K562 (cell line): ENCODE measurements at regions not wholly inside any gene's neighbourhood (a gene's known extent, or its start where the extent isn't known, plus 50 kb on each side); places are given as distances from the start of the nearest gene placed in this dataset.

Source experiments
- CBX3 ChIP-seq, 2 experiments: IDR thresholded peaks; 1 replicate in 1 of 2; 2 replicates in 1 of 2; pipeline ENCODE4 v1.6.1; 2012; ENCODE audit warnings: inconsistent platforms in 2 of 2, low read length in 2 of 2, borderline replicate concordance in 1 of 2, control low read depth in 1 of 2
- CREM ChIP-seq: IDR thresholded peaks from 2 replicates; pipeline ENCODE4 v1.6.1; 2014; ENCODE audit warnings: antibody characterized with exemption, low read depth
- DEAF1 ChIP-seq: fragments of 450-650 bp; formaldehyde crosslinking; IDR thresholded peaks from 2 replicates; pipeline ENCODE4 v1.4.0; 2020; ENCODE audit warnings: mild to moderate bottlenecking, moderate library complexity
- E2F4 ChIP-seq: sonication (generic); formaldehyde crosslinking; IDR thresholded peaks from 2 replicates; pipeline ENCODE4 v1.8.0; 2022; ENCODE audit warnings: mild to moderate bottlenecking, low read depth, missing genetic modification reagents
- ERF ChIP-seq: fragments of 450-650 bp; formaldehyde crosslinking; IDR thresholded peaks from 2 replicates; pipeline ENCODE4 v1.4.0; 2020; ENCODE audit warnings: mild to moderate bottlenecking, mixed read lengths
- HDAC3 ChIP-seq: fragments of 450-650 bp; IDR thresholded peaks from 2 replicates; pipeline ENCODE4 v1.6.1; 2018; ENCODE audit warnings: borderline replicate concordance, mild to moderate bottlenecking, moderate library complexity; ENCODE audit not compliant: partially characterized antibody
- MCM7 ChIP-seq, 2 experiments: fragments of 450-650 bp; IDR thresholded peaks; 2 replicates each; pipeline ENCODE4 v1.6.1; 2016 to 2018
- SPI1 ChIP-seq: IDR thresholded peaks from 2 replicates; pipeline ENCODE4 v1.6.1; 2011; ENCODE audit warnings: low read depth, low read length, control low read depth, borderline replicate concordance
- TCF3 ChIP-seq: sonication (generic); formaldehyde crosslinking; IDR thresholded peaks from 2 replicates; pipeline ENCODE4 v1.4.0; 2020; ENCODE audit warnings: mild to moderate bottlenecking, missing genetic modification reagents
- TCFL5 ChIP-seq: fragments of 250-450 bp; sonication (Bioruptor Pico); conservative IDR thresholded peaks from 2 replicates; pipeline ENCODE4 v1.6.1; 2021; ENCODE audit warnings: mild to moderate bottlenecking, moderate library complexity, matching md5 sums
- XRCC4 ChIP-seq: IDR thresholded peaks from one replicate; pipeline ENCODE4 v1.6.1; 2011; ENCODE audit not compliant: insufficient read depth, insufficient read length; ENCODE audit errors: extremely low read depth
- ZBTB1 ChIP-seq: sonication (generic); formaldehyde crosslinking; IDR thresholded peaks from 2 replicates; pipeline ENCODE4 v1.8.1; 2023; ENCODE audit warnings: missing genetic modification reagents, low read depth, mild to moderate bottlenecking, borderline replicate concordance
- ZKSCAN3 ChIP-seq: fragments of 250-450 bp; sonication (Bioruptor Pico); IDR thresholded peaks from 2 replicates; pipeline ENCODE4 v1.4.0; 2020
- ZMIZ1 ChIP-seq, 2 experiments: fragments of 150-350 bp in 1 of 2; IDR thresholded peaks; 2 replicates each; pipeline ENCODE4 v1.6.1; 2012 to 2016; ENCODE audit warnings: low read depth in 2 of 2, low read length in 2 of 2, mild to moderate bottlenecking in 1 of 2, moderate library complexity in 1 of 2
- ZNF12 ChIP-seq: sonication (generic); formaldehyde crosslinking; IDR thresholded peaks from 2 replicates; pipeline ENCODE4 v1.4.0; 2020; ENCODE audit warnings: mild to moderate bottlenecking, missing genetic modification reagents
- ZNF3 ChIP-seq: fragments of 250-450 bp; sonication (Bioruptor Pico); IDR thresholded peaks from 2 replicates; pipeline ENCODE4 v1.5.0; 2021; ENCODE audit warnings: mild to moderate bottlenecking, moderate library complexity
- ZNF518B ChIP-seq: fragments of 250-450 bp; sonication (Bioruptor Pico); IDR thresholded peaks from 2 replicates; pipeline ENCODE4 v1.5.0; 2021; ENCODE audit warnings: mild to moderate bottlenecking, moderate library complexity
- ZNF695 ChIP-seq: fragments of 450-650 bp; formaldehyde crosslinking; IDR thresholded peaks from 2 replicates; pipeline ENCODE4 v1.4.0; 2020; ENCODE audit warnings: mild to moderate bottlenecking, moderate library complexity
- ZNF830 ChIP-seq: fragments of 250-450 bp; sonication (Bioruptor Pico); IDR thresholded peaks from 2 replicates; pipeline ENCODE4 v1.5.0; 2021; ENCODE audit warnings: mild to moderate bottlenecking

- peak; percentile 48 for TF ChIP-seq HDAC3
- TF ChIP-seq ZNF12, result no peak
- peak in 1 of 2 experiments; percentile 76; a peak in 2 of 4 replicates for TF ChIP-seq ZMIZ1 (IDR thresholded peaks at IDR 0.05; ENCODE audit: low read depth in 2 of 2, low read length in 2 of 2)
- TF ChIP-seq ZNF518B, result no peak
- no peak for TF ChIP-seq ZNF830
- no peak for TF ChIP-seq ZNF3 (CRISPR knock-in tag)
- no peak for TF ChIP-seq ZNF695 (CRISPR knock-in tag)
- no peak for TF ChIP-seq ZBTB1 (CRISPR knock-in tag)
- no peak for TF ChIP-seq E2F4
- no peak for TF ChIP-seq SPI1
- TF ChIP-seq ZKSCAN3 (CRISPR knock-in tag), result no peak
- peak; percentile 92 for TF ChIP-seq TCF3 (CRISPR knock-in tag)
- TF ChIP-seq DEAF1 (CRISPR knock-in tag), result no peak
- no peak for TF ChIP-seq CBX3 (IDR thresholded peaks at IDR 0.05; ENCODE audit: borderline replicate concordance in 1 of 2, low read length in 2 of 2)
- no peak for TF ChIP-seq TCFL5
- no peak for TF ChIP-seq XRCC4
- no peak for TF ChIP-seq MCM7 (IDR thresholded peaks at IDR 0.05)
- TF ChIP-seq CREM, result peak; percentile 68
- TF ChIP-seq ERF (CRISPR knock-in tag), result no peak
These were observed 63.6 kb upstream of the ATL2 start (continued) for GRCh38 chr2:38440655-38441054.
